Activated naive CD8-positive, alpha-beta T cell treated with anti-CD3 and anti-CD28 coated beads for 36 hours (primary cell): ENCODE measurements at regions not wholly inside any gene's neighbourhood (a gene's known extent, or its start where the extent isn't known, plus 50 kb on each side); places are given as distances from the start of the nearest gene placed in this dataset.

Source experiments
- DNase-seq: peaks from one replicate; pipeline ENCODE4 v3.0.0; 2021
- H3K27ac Mint-ChIP-seq: one replicate; pipeline ENCODE4 v1.8.0; 2022; ENCODE audit warnings: mild to moderate bottlenecking, moderate library complexity, mixed read lengths
- H3K27me3 Mint-ChIP-seq: one replicate; pipeline ENCODE4 v1.8.0; 2022; ENCODE audit warnings: mild to moderate bottlenecking, mixed read lengths
- H3K36me3 Mint-ChIP-seq: one replicate; pipeline ENCODE4 v1.8.0; 2021; ENCODE audit warnings: mild to moderate bottlenecking, mixed read lengths
- H3K4me1 Mint-ChIP-seq: one replicate; pipeline ENCODE4 v1.8.0; 2021; ENCODE audit warnings: mixed read lengths
- H3K4me3 Mint-ChIP-seq: one replicate; pipeline ENCODE4 v1.8.0; 2022; ENCODE audit warnings: mild to moderate bottlenecking, moderate library complexity, mixed read lengths
- H3K9me3 Mint-ChIP-seq: one replicate; pipeline ENCODE4 v1.8.0; 2022; ENCODE audit warnings: mixed read lengths

DNA sequence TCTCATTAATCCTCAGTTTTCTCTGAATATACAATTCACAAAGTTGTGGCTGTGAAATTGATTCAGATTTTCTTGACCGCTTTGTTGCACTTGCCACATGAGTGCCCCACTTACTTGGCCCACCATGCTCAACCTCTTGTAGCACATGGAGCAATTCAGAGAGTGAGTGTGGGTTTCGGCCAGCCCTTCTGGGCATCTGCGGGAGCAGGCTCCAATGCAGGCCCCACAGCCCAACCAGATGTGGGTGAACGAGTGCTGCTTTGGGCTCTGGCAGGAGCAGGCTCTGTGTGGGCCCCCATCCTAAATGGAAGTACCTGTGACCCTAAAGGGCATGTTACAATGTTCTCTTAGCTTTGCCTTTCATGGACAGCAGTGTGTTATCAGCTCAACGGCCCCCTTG lies 2338.6 kb downstream of the LRRC4C start:
- Mint-ChIP-seq H3K36me3 (no peaks in the 10 kb centered on the region), H3K4me1 (no peaks in the 10 kb centered on the region)

DNA sequence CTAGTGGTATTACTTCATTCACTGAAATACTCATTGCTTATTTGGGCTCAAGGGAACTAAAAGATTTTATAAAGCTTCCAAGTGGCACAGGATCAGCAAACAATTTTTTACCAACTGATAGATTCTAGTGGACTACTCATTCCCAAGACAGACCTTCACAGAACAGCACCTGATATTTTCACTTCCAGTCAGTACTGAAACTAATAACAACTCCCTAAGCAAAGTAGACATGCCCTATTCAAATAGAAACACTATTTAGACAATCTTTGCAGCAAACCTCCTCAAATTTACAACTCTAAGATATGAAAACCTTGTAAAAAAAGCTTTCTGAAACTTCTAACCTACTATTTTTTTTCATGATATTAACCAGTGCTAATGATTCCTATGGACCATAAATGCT lies 2345.8 kb downstream of the LRRC4C start:
- peaks cover 6% of the 10 kb centered on the region for H3K9me3 Mint-ChIP-seq
- H3K4me3 Mint-ChIP-seq, result no peak overlapping the region
- no peaks in the 10 kb centered on the region for H3K4me1 Mint-ChIP-seq
- no peaks in the 10 kb centered on the region for H3K27me3 Mint-ChIP-seq
- DNase-seq, result no peak
- no peaks in the 10 kb centered on the region for H3K36me3 Mint-ChIP-seq
- H3K27ac Mint-ChIP-seq, result no peak overlapping the region

More for the DNA sequence above, 2338.6 kb downstream of the LRRC4C start:
- peaks cover 1% of the 10 kb centered on the region for H3K9me3 Mint-ChIP-seq
- H3K27ac Mint-ChIP-seq, result no peak overlapping the region
- H3K27me3 Mint-ChIP-seq, result no peaks in the 10 kb centered on the region
- DNase-seq, result no peak
- no peak overlapping the region for H3K4me3 Mint-ChIP-seq

DNA sequence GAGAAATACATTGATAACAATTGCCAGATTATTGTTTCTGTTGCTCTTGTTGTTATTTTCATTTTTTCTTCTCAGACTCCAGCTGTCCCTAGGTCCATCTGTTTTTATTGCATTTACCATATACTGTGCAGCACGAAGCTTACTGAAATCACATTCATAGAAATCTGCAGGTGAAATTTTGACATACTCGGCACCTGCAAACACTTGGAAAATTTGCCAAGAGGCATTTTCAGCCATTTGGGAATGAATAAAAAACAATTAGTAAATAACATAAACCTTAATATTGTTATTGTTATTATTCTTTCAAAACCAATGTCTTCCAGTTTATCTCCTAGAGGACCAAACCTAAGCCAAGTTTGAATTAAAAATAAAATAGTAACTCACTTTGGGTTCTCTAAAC lies 2357.2 kb downstream of the LRRC4C start:
- Mint-ChIP-seq H3K27me3 (no peaks in the 10 kb centered on the region), H3K4me3 (no peak overlapping the region), H3K36me3 (no peaks in the 10 kb centered on the region), H3K27ac (no peak overlapping the region), H3K9me3 (peaks cover 2% of the 10 kb centered on the region), H3K4me1 (no peaks in the 10 kb centered on the region)
- DNase-seq, result no peak

DNA sequence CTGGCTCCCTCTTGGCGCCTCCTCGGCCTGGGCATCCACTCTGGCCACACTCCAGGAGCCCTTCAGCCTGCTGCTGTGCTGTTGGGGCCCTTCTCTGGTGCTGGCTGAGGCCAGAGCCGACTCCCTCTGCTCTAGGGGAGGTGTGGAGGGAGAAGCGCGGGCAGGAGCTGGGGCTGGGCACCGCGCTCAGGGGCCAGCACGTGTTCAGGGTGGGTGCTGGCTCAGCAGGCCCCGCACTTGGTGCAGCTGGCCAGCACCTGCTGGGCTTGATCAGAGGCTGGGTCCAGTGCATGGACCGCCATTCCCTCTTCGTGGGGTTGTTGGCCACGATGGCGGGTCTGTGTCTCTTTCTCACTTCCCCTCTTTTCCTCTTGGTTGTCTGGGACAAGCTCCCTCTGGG lies 2381.0 kb downstream of the LRRC4C start:
- Mint-ChIP-seq H3K36me3 (no peaks in the 10 kb centered on the region), H3K27me3 (no peaks in the 10 kb centered on the region), H3K4me1 (no peaks in the 10 kb centered on the region), H3K9me3 (peaks cover 8% of the 10 kb centered on the region), H3K4me3 (no peak overlapping the region), H3K27ac (no peak overlapping the region)
- no peak for DNase-seq

DNA sequence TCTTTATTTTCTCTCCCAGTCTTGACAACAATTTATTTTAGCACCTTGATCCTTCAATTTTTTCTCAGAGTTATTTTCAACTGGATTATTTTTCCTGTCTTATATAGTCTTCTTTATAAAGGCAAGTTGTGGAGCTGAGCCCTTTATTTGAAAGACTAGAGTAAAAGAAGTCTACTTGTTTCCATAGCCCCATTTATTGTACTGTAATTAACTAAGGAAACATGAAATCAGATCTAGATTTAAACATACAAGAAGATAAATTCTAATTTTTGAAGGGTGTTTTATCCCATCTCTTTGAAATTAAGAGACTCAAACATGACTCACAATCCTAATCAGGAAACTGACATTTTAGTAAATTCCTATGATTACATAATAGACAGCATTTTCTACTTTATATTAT lies 2421.8 kb downstream of the LRRC4C start:
- Mint-ChIP-seq H3K4me3 (no peak overlapping the region), H3K9me3 (peaks cover 6% of the 10 kb centered on the region), H3K36me3 (no peaks in the 10 kb centered on the region), H3K27me3 (no peaks in the 10 kb centered on the region), H3K4me1 (no peaks in the 10 kb centered on the region), H3K27ac (no peak overlapping the region)
- DNase-seq, result no peak

DNA sequence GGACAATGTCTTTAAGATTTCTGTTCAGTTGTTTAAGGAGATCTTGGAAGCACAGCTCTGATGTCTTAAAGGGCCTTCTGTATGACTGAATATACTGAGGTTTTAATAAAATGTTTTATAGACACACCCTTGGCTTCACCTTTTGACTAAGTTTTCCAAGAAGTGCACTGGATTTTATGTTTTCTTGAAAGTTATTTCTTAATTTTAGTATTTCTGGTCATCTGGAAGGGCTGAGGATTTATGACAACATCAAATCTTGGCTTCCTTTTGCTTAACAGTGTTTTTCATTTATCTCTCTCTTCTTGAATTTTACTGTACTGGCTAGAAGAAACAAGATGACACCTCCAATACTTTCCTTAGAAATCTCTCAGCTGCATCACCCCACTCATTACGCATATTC lies 2423.4 kb downstream of the LRRC4C start:
- DNase-seq, result no peak
- no peak overlapping the region for H3K27ac Mint-ChIP-seq
- no peaks in the 10 kb centered on the region for H3K4me1 Mint-ChIP-seq
- H3K27me3 Mint-ChIP-seq, result no peaks in the 10 kb centered on the region
- H3K36me3 Mint-ChIP-seq, result no peaks in the 10 kb centered on the region
- no peak overlapping the region for H3K4me3 Mint-ChIP-seq
- peaks cover 5% of the 10 kb centered on the region for H3K9me3 Mint-ChIP-seq

DNA sequence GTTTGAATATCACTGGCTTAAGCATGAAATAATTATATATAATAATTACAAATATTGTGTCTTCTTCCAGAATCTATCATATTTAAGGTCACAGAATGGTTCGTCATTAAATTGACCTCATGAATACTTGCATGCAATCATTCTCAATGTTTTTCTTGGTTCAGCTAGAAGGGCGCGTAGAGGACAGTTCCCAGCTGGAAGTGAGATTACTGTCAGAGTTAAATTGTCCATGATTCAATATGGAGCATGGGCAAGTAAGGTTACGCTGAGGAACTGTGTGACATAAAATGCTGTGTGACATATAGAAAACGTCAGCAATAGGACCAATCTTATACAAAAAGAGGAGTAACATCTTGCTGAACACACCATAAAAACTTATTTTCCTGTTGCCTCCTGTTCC lies 2423.5 kb upstream of the RAG2 start:
- no peak overlapping the region for H3K27ac Mint-ChIP-seq
- no peak for DNase-seq
- no peaks in the 10 kb centered on the region for H3K27me3 Mint-ChIP-seq
- H3K4me3 Mint-ChIP-seq, result no peak overlapping the region
- no peaks in the 10 kb centered on the region for H3K9me3 Mint-ChIP-seq
- H3K36me3 Mint-ChIP-seq, result no peaks in the 10 kb centered on the region
- H3K4me1 Mint-ChIP-seq, result no peaks in the 10 kb centered on the region

DNA sequence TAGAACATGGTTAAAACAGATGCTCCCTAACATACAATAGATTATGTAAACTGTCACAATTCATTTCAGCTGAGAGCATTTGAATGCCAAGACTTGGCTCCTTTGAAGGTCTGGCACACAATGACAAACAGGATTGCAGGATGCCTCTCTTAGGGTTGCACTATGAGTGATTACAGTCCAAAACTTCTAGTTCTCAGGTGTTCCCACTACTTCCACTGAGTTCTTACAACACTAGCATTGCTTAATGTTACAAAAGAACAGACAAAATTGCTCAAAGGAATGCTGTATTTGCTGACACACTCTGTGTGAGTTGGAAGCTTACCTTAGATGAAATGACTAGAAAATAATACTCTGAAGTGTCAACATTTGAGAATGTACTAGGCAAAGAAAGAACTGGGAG lies 2413.8 kb upstream of the RAG2 start:
- H3K4me1 Mint-ChIP-seq, result no peaks in the 10 kb centered on the region
- peaks cover 15% of the 10 kb centered on the region for H3K9me3 Mint-ChIP-seq
- no peaks in the 10 kb centered on the region for H3K36me3 Mint-ChIP-seq
- no peak overlapping the region for H3K4me3 Mint-ChIP-seq
- H3K27me3 Mint-ChIP-seq, result no peaks in the 10 kb centered on the region
- DNase-seq, result no peak
- no peak overlapping the region for H3K27ac Mint-ChIP-seq

DNA sequence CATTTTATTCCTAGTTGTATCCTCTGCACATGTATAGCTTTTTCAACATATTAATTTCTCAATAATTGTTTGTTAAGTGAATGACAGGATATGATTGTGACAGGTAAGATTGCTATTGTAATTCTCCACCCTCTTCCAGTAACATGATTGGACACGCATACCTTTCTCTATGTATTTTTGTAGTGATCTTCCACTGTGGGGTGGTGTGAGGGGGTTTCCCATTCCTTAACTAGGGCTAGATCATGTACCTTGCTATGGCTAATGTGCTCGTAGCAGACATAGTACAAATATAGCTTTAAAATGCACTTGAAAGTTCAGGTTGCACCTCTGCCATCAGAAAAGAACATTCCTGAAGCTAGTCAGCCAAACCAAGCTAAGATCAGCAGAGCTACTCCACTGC lies 2392.8 kb upstream of the RAG2 start:
- Mint-ChIP-seq H3K4me1 (no peaks in the 10 kb centered on the region), H3K9me3 (peaks cover 5% of the 10 kb centered on the region), H3K4me3 (no peak overlapping the region), H3K27me3 (no peaks in the 10 kb centered on the region), H3K27ac (no peak overlapping the region), H3K36me3 (no peaks in the 10 kb centered on the region)
- no peak for DNase-seq

DNA sequence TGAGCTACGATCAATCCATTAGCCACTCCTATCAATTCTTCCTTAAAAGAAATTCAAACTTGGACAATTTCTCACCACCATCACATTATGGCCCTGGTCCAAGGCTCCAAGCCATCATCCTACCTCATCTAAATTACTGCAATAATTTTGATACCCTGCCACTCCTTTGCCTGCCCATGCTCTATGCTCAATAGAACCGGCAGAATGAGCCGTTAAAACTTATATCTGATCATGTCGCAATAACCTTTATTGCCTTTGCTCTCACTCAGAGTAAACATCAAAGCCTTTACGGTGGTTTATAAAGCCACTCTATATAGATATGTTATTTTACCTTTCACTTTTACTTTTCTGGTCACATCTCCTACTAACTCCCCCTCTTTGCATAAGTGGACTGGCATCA lies 2392.1 kb upstream of the RAG2 start:
- H3K4me3 Mint-ChIP-seq, result no peak overlapping the region
- H3K36me3 Mint-ChIP-seq, result no peaks in the 10 kb centered on the region
- no peak for DNase-seq
- H3K27ac Mint-ChIP-seq, result no peak overlapping the region
- peaks cover 3% of the 10 kb centered on the region for H3K9me3 Mint-ChIP-seq
- H3K4me1 Mint-ChIP-seq, result no peaks in the 10 kb centered on the region
- H3K27me3 Mint-ChIP-seq, result no peaks in the 10 kb centered on the region

DNA sequence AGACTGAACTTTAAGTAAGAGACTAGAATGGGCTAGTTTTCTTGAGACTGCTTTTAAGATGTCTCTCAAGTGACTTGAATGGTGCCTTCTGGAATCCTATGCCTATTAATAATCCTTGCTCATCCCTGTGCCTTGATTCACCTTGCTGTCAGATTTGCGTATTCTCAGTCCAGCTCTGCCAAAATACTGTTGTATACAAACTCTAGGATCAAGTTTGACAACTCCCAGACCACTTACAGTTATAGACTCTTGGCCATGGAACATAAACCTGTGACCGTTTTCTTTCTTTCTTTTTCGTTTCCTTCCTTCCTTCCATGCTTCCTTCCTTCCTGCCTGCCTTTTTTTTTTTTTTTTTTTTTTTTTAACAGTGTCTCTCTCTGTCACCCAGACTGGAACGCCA lies 2390.9 kb upstream of the RAG2 start:
- Mint-ChIP-seq H3K4me3 (no peak overlapping the region), H3K36me3 (no peaks in the 10 kb centered on the region), H3K9me3 (peaks cover 8% of the 10 kb centered on the region), H3K4me1 (no peaks in the 10 kb centered on the region), H3K27me3 (no peaks in the 10 kb centered on the region), H3K27ac (no peak overlapping the region)
- no peak for DNase-seq

DNA sequence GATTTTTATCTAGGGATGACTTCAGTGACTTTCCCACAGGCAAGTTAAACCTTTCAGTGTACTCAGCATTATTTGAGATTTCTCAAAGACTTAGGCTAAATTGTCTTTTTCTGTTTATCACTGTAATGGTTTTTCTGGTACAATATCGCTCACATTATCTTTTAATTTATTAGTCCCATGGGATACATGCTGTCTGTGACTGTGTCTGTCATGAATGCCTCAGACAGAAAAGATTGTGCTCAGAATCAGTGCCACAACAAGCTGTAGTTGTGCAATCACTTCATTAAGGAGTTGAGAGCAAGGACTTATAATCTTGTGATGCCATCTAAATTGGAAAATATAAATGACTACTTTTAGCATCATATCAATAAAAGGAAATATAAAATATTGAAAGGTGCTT lies 2374.2 kb upstream of the RAG2 start:
- no peak overlapping the region for H3K4me3 Mint-ChIP-seq
- no peak overlapping the region for H3K27ac Mint-ChIP-seq
- no peaks in the 10 kb centered on the region for H3K4me1 Mint-ChIP-seq
- H3K9me3 Mint-ChIP-seq, result peaks cover under 1% of the 10 kb centered on the region
- no peaks in the 10 kb centered on the region for H3K27me3 Mint-ChIP-seq
- no peak for DNase-seq
- H3K36me3 Mint-ChIP-seq, result no peaks in the 10 kb centered on the region

DNA sequence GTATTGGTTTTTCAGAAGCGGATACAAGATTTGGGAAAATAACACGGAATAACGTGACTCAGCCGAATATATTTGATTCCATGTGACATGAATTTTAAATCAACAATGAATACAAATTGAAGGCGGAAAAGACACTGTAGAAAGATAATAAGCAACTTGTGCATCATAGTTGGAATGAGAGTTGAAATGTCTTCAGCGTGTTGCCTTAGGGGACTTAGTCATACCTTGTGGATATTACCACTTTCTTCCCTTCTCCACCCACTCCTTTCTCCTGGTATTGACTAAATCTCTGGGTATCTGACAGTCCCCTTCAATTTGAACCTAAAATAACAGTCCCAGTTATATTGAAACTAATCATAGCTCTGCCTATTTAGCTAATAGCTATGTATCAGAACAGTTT lies 2373.1 kb upstream of the RAG2 start:
- Mint-ChIP-seq H3K4me3 (no peak overlapping the region), H3K4me1 (no peaks in the 10 kb centered on the region), H3K27me3 (no peaks in the 10 kb centered on the region), H3K27ac (no peak overlapping the region), H3K36me3 (no peaks in the 10 kb centered on the region), H3K9me3 (no peaks in the 10 kb centered on the region)
- DNase-seq, result no peak

DNA sequence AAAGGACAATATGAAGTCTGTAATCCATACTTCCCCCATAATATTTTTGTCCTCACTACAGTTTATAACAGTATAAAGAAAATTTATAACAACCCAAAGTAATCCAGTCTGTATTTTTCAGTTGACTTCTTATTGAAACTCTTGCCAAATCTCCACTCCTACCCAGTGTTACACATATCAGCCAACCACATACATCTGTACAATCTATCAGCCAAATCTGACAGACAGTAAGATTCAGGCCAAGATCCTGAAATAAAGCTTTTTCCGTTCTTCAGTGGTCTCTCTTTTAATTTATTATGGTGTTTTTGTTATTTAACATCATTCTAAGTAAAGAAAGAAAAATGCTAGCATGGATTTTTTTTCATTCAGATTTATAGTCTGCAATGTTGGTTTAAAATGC lies 2370.9 kb upstream of the RAG2 start:
- no peak for DNase-seq
- no peak overlapping the region for H3K4me3 Mint-ChIP-seq
- H3K36me3 Mint-ChIP-seq, result no peaks in the 10 kb centered on the region
- H3K4me1 Mint-ChIP-seq, result no peaks in the 10 kb centered on the region
- no peak overlapping the region for H3K27ac Mint-ChIP-seq
- H3K9me3 Mint-ChIP-seq, result peaks cover 4% of the 10 kb centered on the region
- no peaks in the 10 kb centered on the region for H3K27me3 Mint-ChIP-seq

DNA sequence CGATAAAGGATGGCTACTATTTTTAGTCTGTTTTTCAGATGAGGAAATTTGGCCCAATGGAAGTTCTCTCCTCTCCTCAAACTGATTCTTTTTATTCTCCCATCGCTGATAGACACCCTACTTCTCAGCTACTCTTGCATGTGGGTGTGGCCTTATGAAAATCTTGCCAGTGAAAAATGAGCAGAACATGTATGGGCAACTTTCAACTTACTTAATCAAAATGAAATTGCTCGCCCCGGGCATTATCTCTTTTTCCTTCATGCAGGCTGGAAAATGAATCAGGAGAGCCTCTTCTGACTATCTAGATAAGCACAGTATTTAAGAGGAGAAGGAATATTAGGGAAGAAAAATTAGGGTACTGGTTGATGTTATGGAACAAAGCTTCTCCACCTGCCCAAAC lies 2354.7 kb upstream of the RAG2 start:
- Mint-ChIP-seq H3K4me1 (no peaks in the 10 kb centered on the region), H3K4me3 (no peak overlapping the region)

DNA sequence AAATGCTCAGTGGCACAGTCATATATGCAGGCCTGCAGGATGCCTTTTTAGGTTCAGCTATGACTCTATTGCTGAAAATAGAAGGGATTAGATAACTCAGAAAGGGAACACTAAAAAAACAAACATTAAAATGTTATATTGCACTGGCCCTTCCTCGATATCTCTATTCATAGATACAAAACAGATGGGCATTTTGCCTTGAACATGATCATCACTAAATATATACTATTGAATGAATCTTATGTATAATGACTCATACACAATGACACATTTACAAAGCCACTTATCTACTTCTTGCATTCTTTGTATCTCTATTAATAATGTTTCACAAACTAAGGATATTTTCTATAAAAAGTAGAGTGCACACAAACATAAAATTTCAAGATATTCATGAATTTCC lies 2352.8 kb upstream of the RAG2 start:
- H3K36me3 Mint-ChIP-seq, result no peaks in the 10 kb centered on the region
- peaks cover 3% of the 10 kb centered on the region for H3K9me3 Mint-ChIP-seq
- no peaks in the 10 kb centered on the region for H3K27me3 Mint-ChIP-seq
- no peak overlapping the region for H3K4me3 Mint-ChIP-seq
- no peaks in the 10 kb centered on the region for H3K4me1 Mint-ChIP-seq
- no peak overlapping the region for H3K27ac Mint-ChIP-seq
- no peak for DNase-seq

More for the DNA sequence above, 2354.7 kb upstream of the RAG2 start:
- Mint-ChIP-seq H3K9me3 (no peaks in the 10 kb centered on the region), H3K27me3 (no peaks in the 10 kb centered on the region), H3K36me3 (no peaks in the 10 kb centered on the region), H3K27ac (no peak overlapping the region)
- no peak for DNase-seq

DNA sequence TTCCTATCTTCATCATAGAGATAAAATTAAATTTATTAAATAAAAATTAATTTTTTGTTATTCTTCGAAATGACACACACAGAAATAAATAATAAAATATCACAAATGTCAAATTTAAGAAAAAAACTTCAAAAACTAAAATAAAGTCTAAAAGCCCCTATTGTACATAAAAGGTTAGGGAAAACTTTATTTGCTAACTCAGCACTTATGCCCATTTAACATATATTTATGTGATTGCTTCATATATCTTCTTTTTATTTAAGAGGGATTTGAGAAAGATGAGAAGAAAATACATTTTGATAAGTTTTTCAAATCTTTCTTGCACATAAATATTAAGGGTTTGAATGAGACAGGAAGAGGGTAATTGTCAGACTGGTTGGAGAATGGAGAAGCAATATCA lies 2350.4 kb upstream of the RAG2 start:
- no peak overlapping the region for H3K27ac Mint-ChIP-seq
- peaks cover 6% of the 10 kb centered on the region for H3K9me3 Mint-ChIP-seq
- H3K4me3 Mint-ChIP-seq, result no peak overlapping the region
- H3K27me3 Mint-ChIP-seq, result no peaks in the 10 kb centered on the region
- DNase-seq, result no peak
- no peaks in the 10 kb centered on the region for H3K36me3 Mint-ChIP-seq
- no peaks in the 10 kb centered on the region for H3K4me1 Mint-ChIP-seq
